Ovary (tissue), 7 donors: ENCODE measurements at regions not wholly inside any gene's neighbourhood (a gene's known extent, or its start where the extent isn't known, plus 50 kb on each side); places are given as distances from the start of the nearest gene placed in this dataset.

Experiments used
- DNase-seq, 5 donors: peaks; one replicate each; pipeline ENCODE4 v3.0.0-alpha.2; 2019 to 2020
- H3K27ac ChIP-seq, 2 donors: fragments of 200-600 bp; one replicate each; pipeline versions ENCODE4 v1.5.1 to v1.8.0; 2019 to 2022
- H3K27me3 ChIP-seq: fragments of 200-600 bp; one replicate; pipeline ENCODE4 v1.8.0; 2022
- H3K36me3 ChIP-seq: fragments of 200-600 bp; sonication (generic); one replicate; pipeline ENCODE4 v1.5.1; 2019
- H3K4me1 ChIP-seq: one replicate; pipeline ENCODE4 v1.8.1; 2013; ENCODE audit warnings: mild to moderate bottlenecking, moderate library complexity; ENCODE audit not compliant: insufficient read depth
- H3K4me3 ChIP-seq: fragments of 200-600 bp; sonication (generic); one replicate; pipeline ENCODE4 v1.5.1; 2017
- H3K9me3 ChIP-seq, 2 donors: fragments of 200-600 bp in 1 of 2; sonication (generic) in 1 of 2; one replicate each; pipeline versions ENCODE4 v1.5.1 to v1.8.1; 2013 to 2019; ENCODE audit warnings: mild to moderate bottlenecking in 1 of 2, moderate library complexity in 1 of 2
- EP300 ChIP-seq: sonication (generic); formaldehyde crosslinking; IDR thresholded peaks from one replicate; pipeline ENCODE4 v1.6.1; 2017; ENCODE audit warnings: antibody characterized with exemption
- POLR2A ChIP-seq: fragments of 450-650 bp; IDR thresholded peaks from one replicate; pipeline ENCODE4 v1.6.1; 2017; ENCODE audit warnings: antibody characterized with exemption, mild to moderate bottlenecking, moderate library complexity
- WGBS, 3 donors: extraction: QIAGEN DNeasy Blood & Tissue Kit in 1 of 3; methylation state at CpG; one replicate each; pipeline versions ENCODE4 v1.1.5 to v1.1.7; 2013 to 2017; 5-methylcytosine and 5-hydroxymethylcytosine counted together
- intact Hi-C, 4 donors: fragments of 100-400 bp; cut with DNase I; formaldehyde crosslinking; loops; one replicate each; pipeline versions ENCODE4 v1.11.0 to v1.15.1; 2022 to 2023
- TF ChIP-seq, protein P1 (sequence below), 3 donors: fragments of 450-650 bp in 2 of 3; fragments of 200-600 bp in 1 of 3; IDR thresholded peaks; one replicate each; pipeline versions ENCODE4 v1.5.1 to v1.8.0; 2016 to 2022; ENCODE audit warnings: antibody characterized with exemption in 3 of 3, mild to moderate bottlenecking in 1 of 3
- donor health status: DM: no; HTN: no; CAD: no; lungs with moderate emphysema.
- donor health status: DM: no; HTN: no; CAD: no.
- donor health status: Bipolar disorder and iron deficiency.
- donor health status: DM: no; HTN: no; CAD: no.
- donor health status: DM: yes; HTN: yes; CAD: no.

DNA sequence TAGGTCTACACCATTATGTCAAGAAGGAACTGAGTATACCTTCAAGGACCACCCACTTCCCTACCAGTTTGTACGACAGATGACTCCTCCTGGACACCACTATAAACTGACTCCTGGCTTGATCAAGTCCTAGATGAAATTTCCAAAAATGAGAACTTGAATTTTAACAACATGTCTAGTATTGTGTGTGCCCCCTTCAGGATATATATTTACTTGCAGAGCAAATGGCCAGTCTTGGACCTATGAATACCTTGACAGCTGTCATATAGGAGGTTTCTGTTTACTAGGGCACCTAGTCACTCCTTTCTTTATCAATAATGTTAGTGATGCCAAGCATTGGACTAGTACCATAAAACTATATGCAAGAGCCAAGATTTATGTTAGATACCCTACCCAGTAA lies 94.1 kb upstream of the TMEM26 start:
- DNase-seq: no peak
- Histone ChIP-seq H3K36me3 (no peaks in the 10 kb centered on the region), H3K4me3 (no peak overlapping the region), H3K9me3 (no peaks in the 10 kb centered on the region), H3K27me3 (no peaks in the 10 kb centered on the region), H3K4me1 (no peaks in the 10 kb centered on the region), H3K27ac (no peak overlapping the region)
- intact Hi-C loops: no loop called here
- TF ChIP-seq POLR2A (no peak), EP300 (no peak)
- TF ChIP-seq, protein P1, sequence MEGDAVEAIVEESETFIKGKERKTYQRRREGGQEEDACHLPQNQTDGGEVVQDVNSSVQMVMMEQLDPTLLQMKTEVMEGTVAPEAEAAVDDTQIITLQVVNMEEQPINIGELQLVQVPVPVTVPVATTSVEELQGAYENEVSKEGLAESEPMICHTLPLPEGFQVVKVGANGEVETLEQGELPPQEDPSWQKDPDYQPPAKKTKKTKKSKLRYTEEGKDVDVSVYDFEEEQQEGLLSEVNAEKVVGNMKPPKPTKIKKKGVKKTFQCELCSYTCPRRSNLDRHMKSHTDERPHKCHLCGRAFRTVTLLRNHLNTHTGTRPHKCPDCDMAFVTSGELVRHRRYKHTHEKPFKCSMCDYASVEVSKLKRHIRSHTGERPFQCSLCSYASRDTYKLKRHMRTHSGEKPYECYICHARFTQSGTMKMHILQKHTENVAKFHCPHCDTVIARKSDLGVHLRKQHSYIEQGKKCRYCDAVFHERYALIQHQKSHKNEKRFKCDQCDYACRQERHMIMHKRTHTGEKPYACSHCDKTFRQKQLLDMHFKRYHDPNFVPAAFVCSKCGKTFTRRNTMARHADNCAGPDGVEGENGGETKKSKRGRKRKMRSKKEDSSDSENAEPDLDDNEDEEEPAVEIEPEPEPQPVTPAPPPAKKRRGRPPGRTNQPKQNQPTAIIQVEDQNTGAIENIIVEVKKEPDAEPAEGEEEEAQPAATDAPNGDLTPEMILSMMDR (IDR thresholded peaks at IDR 0.05): no peak
- 92 to 97% (median 94%) methylated on average over 1 of the region's 1 CpG for WGBS, 3 donors

DNA sequence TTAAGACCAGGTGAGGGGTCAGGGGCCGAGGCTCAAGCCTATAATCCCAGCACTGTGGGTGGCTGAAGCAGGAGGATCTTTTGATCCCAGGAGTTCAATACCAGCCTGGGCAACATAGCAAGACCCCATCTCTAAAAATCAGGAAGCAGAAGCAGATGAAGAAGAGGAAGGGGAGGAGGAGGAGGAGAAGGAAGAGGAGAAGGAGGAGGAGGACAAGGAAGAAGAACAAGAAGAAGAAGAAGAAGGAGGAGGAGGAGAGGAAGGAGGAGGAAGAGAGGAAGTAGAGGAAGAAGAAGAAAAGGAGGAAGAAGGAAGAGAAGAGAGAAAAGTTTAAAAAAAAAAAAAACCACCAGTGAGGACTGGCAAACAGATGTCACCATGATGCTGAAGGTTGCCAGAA lies 92.0 kb upstream of the TMEM26 start:
- Histone ChIP-seq H3K27me3 (no peaks in the 10 kb centered on the region), H3K9me3 (no peaks in the 10 kb centered on the region), H3K4me1 (no peaks in the 10 kb centered on the region), H3K36me3 (no peaks in the 10 kb centered on the region), H3K27ac (no peak overlapping the region), H3K4me3 (no peak overlapping the region)
- intact Hi-C loops: no loop called here
- DNase-seq: no peak
- TF ChIP-seq POLR2A: no peak
- TF ChIP-seq, protein P1 (IDR thresholded peaks at IDR 0.05): no peak
- no peak for TF ChIP-seq EP300
- 88 to 94% (median 91%) methylated on average over 1 of the region's 1 CpG for WGBS, 3 donors

DNA sequence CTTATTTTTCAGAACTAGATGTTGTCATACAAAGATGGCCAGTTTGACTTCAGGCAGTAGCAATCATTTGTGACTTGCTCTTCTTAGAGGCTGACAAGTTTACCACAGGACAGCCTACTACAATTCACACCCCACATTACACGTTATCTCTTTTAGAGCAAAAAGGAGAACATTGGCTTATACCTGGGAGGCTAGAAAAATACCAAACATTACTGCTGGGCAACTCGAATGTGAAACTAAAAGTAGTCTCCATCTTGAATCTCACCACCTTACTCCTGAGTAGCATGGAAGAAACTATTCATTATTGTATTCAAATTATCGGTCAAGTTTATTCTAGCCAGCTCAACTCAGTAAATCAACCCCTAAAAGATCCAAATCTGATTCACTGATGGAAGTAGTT lies 90.7 kb upstream of the TMEM26 start:
- Histone ChIP-seq H3K36me3 (no peaks in the 10 kb centered on the region), H3K27me3 (no peaks in the 10 kb centered on the region), H3K4me1 (no peaks in the 10 kb centered on the region), H3K27ac (no peak overlapping the region), H3K9me3 (no peaks in the 10 kb centered on the region), H3K4me3 (no peak overlapping the region)
- intact Hi-C loops: no loop called here
- no peak for TF ChIP-seq EP300
- TF ChIP-seq, protein P1 (IDR thresholded peaks at IDR 0.05): no peak
- WGBS, 3 donors: 77 to 97% (median 78%) methylated on average over 3 of the region's 3 CpGs
- DNase-seq: no peak

DNA sequence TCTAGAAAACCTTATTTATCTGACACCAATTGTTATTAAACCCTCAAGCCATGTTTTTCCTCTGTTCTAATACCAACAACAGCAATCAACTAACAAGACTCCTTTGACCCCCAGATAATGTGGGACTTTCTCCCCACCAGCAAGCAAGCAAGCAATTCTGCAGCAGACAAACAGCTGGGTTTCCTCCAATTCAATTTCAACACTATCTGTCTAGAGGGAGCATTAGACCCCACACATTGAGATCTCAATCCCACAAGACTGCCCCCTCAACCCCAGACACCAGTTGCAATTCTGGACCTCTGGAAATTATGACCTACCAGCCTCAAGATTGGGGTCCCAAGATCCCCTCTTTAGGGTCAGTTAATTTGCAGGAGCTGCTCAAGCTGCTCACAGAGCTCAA lies 89.4 kb upstream of the TMEM26 start:
- Histone ChIP-seq H3K27ac (no peak overlapping the region), H3K4me1 (no peaks in the 10 kb centered on the region), H3K27me3 (no peaks in the 10 kb centered on the region), H3K4me3 (no peak overlapping the region), H3K36me3 (no peaks in the 10 kb centered on the region), H3K9me3 (no peaks in the 10 kb centered on the region)
- TF ChIP-seq EP300 (no peak), POLR2A (no peak)
- TF ChIP-seq, protein P1 (IDR thresholded peaks at IDR 0.05): no peak
- no peak for DNase-seq
- intact Hi-C loops: no loop called here

DNA sequence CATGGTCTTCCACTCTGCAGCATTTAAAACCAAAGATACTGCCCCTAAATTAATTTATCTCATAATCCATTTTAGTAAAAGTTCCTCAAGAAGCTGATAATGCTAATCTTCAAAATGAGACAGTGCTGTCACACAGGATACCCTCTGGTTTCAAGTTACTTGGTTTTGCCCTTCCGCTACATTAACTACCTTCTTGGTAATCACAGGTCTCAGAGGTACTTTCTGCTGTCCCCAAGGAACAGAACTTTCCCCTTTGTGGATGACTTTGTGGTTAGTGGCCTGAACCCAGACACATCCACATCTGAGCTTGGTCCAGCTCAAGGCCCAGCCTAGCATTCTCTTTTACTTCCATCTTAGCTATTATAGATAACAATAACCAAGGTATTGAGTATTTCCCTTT lies 88.8 kb upstream of the TMEM26 start:
- Histone ChIP-seq H3K4me1 (no peaks in the 10 kb centered on the region), H3K27me3 (no peaks in the 10 kb centered on the region), H3K36me3 (no peaks in the 10 kb centered on the region), H3K27ac (no peak overlapping the region), H3K9me3 (no peaks in the 10 kb centered on the region), H3K4me3 (no peak overlapping the region)
- intact Hi-C loops: no loop called here
- WGBS, 3 donors: 92 to 96% (median 96%) methylated on average over 1 of the region's 1 CpG
- no peak for DNase-seq
- TF ChIP-seq POLR2A (no peak), EP300 (no peak)
- TF ChIP-seq, protein P1 (IDR thresholded peaks at IDR 0.05): no peak
